GM23338 (cell line): ENCODE measurements at regions not wholly inside any gene's neighbourhood (a gene's known extent, or its start where the extent isn't known, plus 50 kb on each side); places are given as distances from the start of the nearest gene placed in this dataset.

Experiments
- ATAC-seq: fragments of 200-7000 bp; cut with Tn5 transposase; 3 replicates; pipeline ENCODE4 v1.9.1; 2020
- DNase-seq: peaks from one replicate; pipeline ENCODE4 v3.0.0-alpha.2; 2015; ENCODE audit warnings: low spot score
- H2AFZ ChIP-seq: fragments of 200-600 bp; sonication (generic); 2 replicates; pipeline ENCODE4 v1.8.0; 2016; ENCODE audit warnings: antibody characterized with exemption, mild to moderate bottlenecking, moderate library complexity
- H3F3A ChIP-seq: fragments of 200-600 bp; sonication (generic); replicated peaks from 2 replicates; pipeline ENCODE4 v1.8.0; 2017; ENCODE audit warnings: antibody characterized with exemption, mixed run types, low read depth
- H3K27ac ChIP-seq: fragments of 200-600 bp; sonication (generic); 2 replicates; pipeline ENCODE4 v1.6.1; 2016; ENCODE audit warnings: low read depth
- H3K27me3 ChIP-seq: fragments of 200-600 bp; sonication (generic); 2 replicates; pipeline ENCODE4 v1.8.0; 2016; ENCODE audit warnings: mild to moderate bottlenecking, mixed run types, moderate library complexity; ENCODE audit not compliant: insufficient read depth
- H3K36me3 ChIP-seq: fragments of 200-600 bp; sonication (generic); 2 replicates; pipeline ENCODE4 v1.8.0; 2016; ENCODE audit warnings: mild to moderate bottlenecking; ENCODE audit not compliant: insufficient read depth
- H3K4me1 ChIP-seq: fragments of 200-600 bp; sonication (generic); 2 replicates; pipeline ENCODE4 v1.8.0; 2016; ENCODE audit warnings: mild to moderate bottlenecking, moderate library complexity; ENCODE audit not compliant: insufficient read depth
- H3K4me2 ChIP-seq: fragments of 200-600 bp; sonication (generic); 2 replicates; pipeline ENCODE4 v1.7.1; 2017; ENCODE audit warnings: mixed run types
- H3K4me3 ChIP-seq: fragments of 200-600 bp; sonication (generic); 2 replicates; pipeline ENCODE4 v1.6.1; 2016; ENCODE audit warnings: mixed run types
- H3K79me2 ChIP-seq: fragments of 200-600 bp; sonication (generic); replicated peaks from 2 replicates; pipeline ENCODE4 v1.8.0; 2017; ENCODE audit warnings: mild to moderate bottlenecking; ENCODE audit not compliant: insufficient read depth
- H3K9me2 ChIP-seq: fragments of 200-600 bp; sonication (generic); 2 replicates; pipeline ENCODE4 v1.8.0; 2017; ENCODE audit not compliant: insufficient read depth
- H4K20me1 ChIP-seq: fragments of 200-600 bp; sonication (generic); replicated peaks from 2 replicates; pipeline ENCODE4 v1.8.0; 2017; ENCODE audit warnings: mild to moderate bottlenecking; ENCODE audit not compliant: insufficient read depth
- H3K27ac Mint-ChIP-seq: 2 replicates; pipeline ENCODE4 v1.8.0; 2020; ENCODE audit warnings: inconsistent platforms, mild to moderate bottlenecking, moderate library complexity, mixed read lengths
- H3K27me3 Mint-ChIP-seq: 3 replicates; pipeline ENCODE4 v1.8.0; 2022; ENCODE audit warnings: low read depth, mild to moderate bottlenecking, moderate library complexity, mixed read lengths, inconsistent platforms; ENCODE audit not compliant: insufficient read depth, poor library complexity
- H3K36me3 Mint-ChIP-seq: 3 replicates; pipeline ENCODE4 v1.8.0; 2021; ENCODE audit warnings: low read depth, mild to moderate bottlenecking, inconsistent platforms, moderate library complexity, mixed read lengths
- H3K4me1 Mint-ChIP-seq: 3 replicates; pipeline ENCODE4 v1.8.0; 2020; ENCODE audit warnings: mild to moderate bottlenecking, inconsistent platforms, mixed read lengths
- H3K4me3 Mint-ChIP-seq: 3 replicates; pipeline ENCODE4 v1.8.0; 2021; ENCODE audit warnings: moderate library complexity, mild to moderate bottlenecking, inconsistent platforms, mixed read lengths
- H3K9me3 Mint-ChIP-seq: 3 replicates; pipeline ENCODE4 v1.8.0; 2020; ENCODE audit warnings: moderate library complexity, mild to moderate bottlenecking, inconsistent platforms, mixed read lengths
- CREB1 ChIP-seq: fragments of 250-450 bp; sonication (Bioruptor Pico); IDR thresholded peaks from 2 replicates; pipeline ENCODE4 v1.5.0; 2020; ENCODE audit warnings: low read depth, mild to moderate bottlenecking, moderate library complexity
- EZH2 ChIP-seq: fragments of 200-600 bp; sonication (generic); IDR thresholded peaks from one replicate; pipeline ENCODE4 v1.8.0; 2017; ENCODE audit warnings: antibody characterized with exemption, mild to moderate bottlenecking, low read depth; ENCODE audit not compliant: unreplicated experiment
- EZH2phosphoT487 ChIP-seq: fragments of 200-600 bp; sonication (generic); IDR thresholded peaks from one replicate; pipeline ENCODE4 v1.8.1; 2018; ENCODE audit warnings: antibody characterized with exemption; ENCODE audit not compliant: unreplicated experiment
- JUNB ChIP-seq: IDR thresholded peaks from one replicate; pipeline ENCODE4 v1.6.1; 2016; ENCODE audit warnings: antibody characterized with exemption; ENCODE audit not compliant: unreplicated experiment
- NANOG ChIP-seq: IDR thresholded peaks from 2 replicates; pipeline ENCODE4 v1.6.1; 2016; ENCODE audit warnings: antibody characterized with exemption, borderline replicate concordance
- POLR2AphosphoS5 ChIP-seq: IDR thresholded peaks from 2 replicates; pipeline ENCODE4 v1.6.1; 2016; ENCODE audit warnings: antibody characterized with exemption, low read depth
- STAT1 ChIP-seq: IDR thresholded peaks from one replicate; pipeline ENCODE4 v1.6.1; 2016; ENCODE audit warnings: antibody characterized with exemption; ENCODE audit not compliant: unreplicated experiment
- ZNF114 ChIP-seq: fragments of 250-450 bp; sonication (Bioruptor Pico); IDR thresholded peaks from 2 replicates; pipeline ENCODE4 v1.5.0; 2020; ENCODE audit warnings: mild to moderate bottlenecking, moderate library complexity
- ZNF331 ChIP-seq: fragments of 250-450 bp; sonication (Bioruptor Pico); IDR thresholded peaks from 2 replicates; pipeline ENCODE4 v1.5.0; 2020; ENCODE audit warnings: low read depth, mild to moderate bottlenecking, moderate library complexity
- TF ChIP-seq, protein P1 (sequence below), 2 experiments: fragments of 200-600 bp in 1 of 2; sonication (generic) in 1 of 2; conservative IDR thresholded peaks; 2 replicates each; pipeline versions ENCODE4 v1.5.1 to v1.6.1; 2016 to 2017; ENCODE audit warnings: antibody characterized with exemption in 2 of 2, low read depth in 2 of 2, mild to moderate bottlenecking in 2 of 2, moderate library complexity in 1 of 2
- TF ChIP-seq, protein P2 (sequence below): IDR thresholded peaks from 2 replicates; pipeline ENCODE4 v1.6.1; 2016; ENCODE audit warnings: antibody characterized with exemption
- TF ChIP-seq, protein P3 (sequence below): fragments of 250-450 bp; sonication (Bioruptor Pico); IDR thresholded peaks from 2 replicates; pipeline ENCODE4 v1.5.0; 2020; ENCODE audit warnings: mild to moderate bottlenecking, moderate library complexity
- TF ChIP-seq, protein P4 (sequence below): IDR thresholded peaks from one replicate; pipeline ENCODE4 v1.6.1; 2018; ENCODE audit warnings: antibody characterized with exemption; ENCODE audit not compliant: unreplicated experiment

DNA sequence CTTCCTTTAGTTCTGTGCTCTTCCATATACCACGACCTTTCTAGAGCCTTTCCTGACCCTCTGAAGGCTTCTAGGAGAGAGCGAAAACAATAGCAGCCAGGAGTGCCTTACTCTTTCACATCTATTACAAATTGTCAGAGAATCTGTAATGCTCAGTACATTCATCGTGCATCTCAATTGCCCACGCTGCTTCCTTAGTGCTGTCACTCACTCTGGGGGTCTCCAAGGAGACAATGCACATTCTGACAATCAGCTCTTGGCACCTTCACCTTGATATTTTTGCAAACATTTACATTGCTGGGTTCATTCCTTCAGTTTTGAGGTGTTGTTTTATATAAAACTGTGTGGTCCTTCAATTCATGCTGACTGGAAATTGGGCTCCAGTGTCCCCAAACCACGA, 110.1 kb upstream of the GPR101 start:
- H2AFZ ChIP-seq: no peak overlapping the region
- no peak overlapping the region for H3K4me2 ChIP-seq
- TF ChIP-seq ZNF114 (no peak), ZNF331 (CRISPR knock-in tag) (no peak), CREB1 (CRISPR knock-in tag) (no peak), STAT1 (no peak), POLR2AphosphoS5 (no peak), JUNB (no peak), EZH2 (no peak), NANOG (no peak), EZH2phosphoT487 (no peak)
- TF ChIP-seq, protein P1, sequence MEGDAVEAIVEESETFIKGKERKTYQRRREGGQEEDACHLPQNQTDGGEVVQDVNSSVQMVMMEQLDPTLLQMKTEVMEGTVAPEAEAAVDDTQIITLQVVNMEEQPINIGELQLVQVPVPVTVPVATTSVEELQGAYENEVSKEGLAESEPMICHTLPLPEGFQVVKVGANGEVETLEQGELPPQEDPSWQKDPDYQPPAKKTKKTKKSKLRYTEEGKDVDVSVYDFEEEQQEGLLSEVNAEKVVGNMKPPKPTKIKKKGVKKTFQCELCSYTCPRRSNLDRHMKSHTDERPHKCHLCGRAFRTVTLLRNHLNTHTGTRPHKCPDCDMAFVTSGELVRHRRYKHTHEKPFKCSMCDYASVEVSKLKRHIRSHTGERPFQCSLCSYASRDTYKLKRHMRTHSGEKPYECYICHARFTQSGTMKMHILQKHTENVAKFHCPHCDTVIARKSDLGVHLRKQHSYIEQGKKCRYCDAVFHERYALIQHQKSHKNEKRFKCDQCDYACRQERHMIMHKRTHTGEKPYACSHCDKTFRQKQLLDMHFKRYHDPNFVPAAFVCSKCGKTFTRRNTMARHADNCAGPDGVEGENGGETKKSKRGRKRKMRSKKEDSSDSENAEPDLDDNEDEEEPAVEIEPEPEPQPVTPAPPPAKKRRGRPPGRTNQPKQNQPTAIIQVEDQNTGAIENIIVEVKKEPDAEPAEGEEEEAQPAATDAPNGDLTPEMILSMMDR (conservative IDR thresholded peaks at IDR 0.05; ENCODE audit: low read depth in 2 of 2): no peak
- TF ChIP-seq, protein P2, sequence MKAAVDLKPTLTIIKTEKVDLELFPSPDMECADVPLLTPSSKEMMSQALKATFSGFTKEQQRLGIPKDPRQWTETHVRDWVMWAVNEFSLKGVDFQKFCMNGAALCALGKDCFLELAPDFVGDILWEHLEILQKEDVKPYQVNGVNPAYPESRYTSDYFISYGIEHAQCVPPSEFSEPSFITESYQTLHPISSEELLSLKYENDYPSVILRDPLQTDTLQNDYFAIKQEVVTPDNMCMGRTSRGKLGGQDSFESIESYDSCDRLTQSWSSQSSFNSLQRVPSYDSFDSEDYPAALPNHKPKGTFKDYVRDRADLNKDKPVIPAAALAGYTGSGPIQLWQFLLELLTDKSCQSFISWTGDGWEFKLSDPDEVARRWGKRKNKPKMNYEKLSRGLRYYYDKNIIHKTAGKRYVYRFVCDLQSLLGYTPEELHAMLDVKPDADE: no peak
- TF ChIP-seq, protein P3, sequence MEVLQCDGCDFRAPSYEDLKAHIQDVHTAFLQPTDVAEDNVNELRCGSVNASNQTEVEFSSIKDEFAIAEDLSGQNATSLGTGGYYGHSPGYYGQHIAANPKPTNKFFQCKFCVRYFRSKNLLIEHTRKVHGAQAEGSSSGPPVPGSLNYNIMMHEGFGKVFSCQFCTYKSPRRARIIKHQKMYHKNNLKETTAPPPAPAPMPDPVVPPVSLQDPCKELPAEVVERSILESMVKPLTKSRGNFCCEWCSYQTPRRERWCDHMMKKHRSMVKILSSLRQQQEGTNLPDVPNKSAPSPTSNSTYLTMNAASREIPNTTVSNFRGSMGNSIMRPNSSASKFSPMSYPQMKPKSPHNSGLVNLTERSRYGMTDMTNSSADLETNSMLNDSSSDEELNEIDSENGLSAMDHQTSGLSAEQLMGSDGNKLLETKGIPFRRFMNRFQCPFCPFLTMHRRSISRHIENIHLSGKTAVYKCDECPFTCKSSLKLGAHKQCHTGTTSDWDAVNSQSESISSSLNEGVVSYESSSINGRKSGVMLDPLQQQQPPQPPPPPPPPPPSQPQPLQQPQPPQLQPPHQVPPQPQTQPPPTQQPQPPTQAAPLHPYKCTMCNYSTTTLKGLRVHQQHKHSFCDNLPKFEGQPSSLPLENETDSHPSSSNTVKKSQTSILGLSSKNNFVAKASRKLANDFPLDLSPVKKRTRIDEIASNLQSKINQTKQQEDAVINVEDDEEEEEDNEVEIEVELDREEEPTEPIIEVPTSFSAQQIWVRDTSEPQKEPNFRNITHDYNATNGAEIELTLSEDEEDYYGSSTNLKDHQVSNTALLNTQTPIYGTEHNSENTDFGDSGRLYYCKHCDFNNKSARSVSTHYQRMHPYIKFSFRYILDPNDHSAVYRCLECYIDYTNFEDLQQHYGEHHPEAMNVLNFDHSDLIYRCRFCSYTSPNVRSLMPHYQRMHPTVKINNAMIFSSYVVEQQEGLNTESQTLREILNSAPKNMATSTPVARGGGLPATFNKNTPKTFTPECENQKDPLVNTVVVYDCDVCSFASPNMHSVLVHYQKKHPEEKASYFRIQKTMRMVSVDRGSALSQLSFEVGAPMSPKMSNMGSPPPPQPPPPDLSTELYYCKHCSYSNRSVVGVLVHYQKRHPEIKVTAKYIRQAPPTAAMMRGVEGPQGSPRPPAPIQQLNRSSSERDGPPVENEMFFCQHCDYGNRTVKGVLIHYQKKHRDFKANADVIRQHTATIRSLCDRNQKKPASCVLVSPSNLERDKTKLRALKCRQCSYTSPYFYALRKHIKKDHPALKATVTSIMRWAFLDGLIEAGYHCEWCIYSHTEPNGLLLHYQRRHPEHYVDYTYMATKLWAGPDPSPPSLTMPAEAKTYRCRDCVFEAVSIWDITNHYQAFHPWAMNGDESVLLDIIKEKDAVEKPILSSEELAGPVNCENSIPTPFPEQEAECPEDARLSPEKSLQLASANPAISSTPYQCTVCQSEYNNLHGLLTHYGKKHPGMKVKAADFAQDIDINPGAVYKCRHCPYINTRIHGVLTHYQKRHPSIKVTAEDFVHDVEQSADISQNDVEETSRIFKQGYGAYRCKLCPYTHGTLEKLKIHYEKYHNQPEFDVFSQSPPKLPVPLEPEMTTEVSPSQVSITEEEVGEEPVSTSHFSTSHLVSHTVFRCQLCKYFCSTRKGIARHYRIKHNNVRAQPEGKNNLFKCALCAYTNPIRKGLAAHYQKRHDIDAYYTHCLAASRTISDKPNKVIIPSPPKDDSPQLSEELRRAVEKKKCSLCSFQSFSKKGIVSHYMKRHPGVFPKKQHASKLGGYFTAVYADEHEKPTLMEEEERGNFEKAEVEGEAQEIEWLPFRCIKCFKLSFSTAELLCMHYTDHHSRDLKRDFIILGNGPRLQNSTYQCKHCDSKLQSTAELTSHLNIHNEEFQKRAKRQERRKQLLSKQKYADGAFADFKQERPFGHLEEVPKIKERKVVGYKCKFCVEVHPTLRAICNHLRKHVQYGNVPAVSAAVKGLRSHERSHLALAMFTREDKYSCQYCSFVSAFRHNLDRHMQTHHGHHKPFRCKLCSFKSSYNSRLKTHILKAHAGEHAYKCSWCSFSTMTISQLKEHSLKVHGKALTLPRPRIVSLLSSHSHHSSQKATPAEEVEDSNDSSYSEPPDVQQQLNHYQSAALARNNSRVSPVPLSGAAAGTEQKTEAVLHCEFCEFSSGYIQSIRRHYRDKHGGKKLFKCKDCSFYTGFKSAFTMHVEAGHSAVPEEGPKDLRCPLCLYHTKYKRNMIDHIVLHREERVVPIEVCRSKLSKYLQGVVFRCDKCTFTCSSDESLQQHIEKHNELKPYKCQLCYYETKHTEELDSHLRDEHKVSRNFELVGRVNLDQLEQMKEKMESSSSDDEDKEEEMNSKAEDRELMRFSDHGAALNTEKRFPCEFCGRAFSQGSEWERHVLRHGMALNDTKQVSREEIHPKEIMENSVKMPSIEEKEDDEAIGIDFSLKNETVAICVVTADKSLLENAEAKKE: no peak
- TF ChIP-seq, protein P4, sequence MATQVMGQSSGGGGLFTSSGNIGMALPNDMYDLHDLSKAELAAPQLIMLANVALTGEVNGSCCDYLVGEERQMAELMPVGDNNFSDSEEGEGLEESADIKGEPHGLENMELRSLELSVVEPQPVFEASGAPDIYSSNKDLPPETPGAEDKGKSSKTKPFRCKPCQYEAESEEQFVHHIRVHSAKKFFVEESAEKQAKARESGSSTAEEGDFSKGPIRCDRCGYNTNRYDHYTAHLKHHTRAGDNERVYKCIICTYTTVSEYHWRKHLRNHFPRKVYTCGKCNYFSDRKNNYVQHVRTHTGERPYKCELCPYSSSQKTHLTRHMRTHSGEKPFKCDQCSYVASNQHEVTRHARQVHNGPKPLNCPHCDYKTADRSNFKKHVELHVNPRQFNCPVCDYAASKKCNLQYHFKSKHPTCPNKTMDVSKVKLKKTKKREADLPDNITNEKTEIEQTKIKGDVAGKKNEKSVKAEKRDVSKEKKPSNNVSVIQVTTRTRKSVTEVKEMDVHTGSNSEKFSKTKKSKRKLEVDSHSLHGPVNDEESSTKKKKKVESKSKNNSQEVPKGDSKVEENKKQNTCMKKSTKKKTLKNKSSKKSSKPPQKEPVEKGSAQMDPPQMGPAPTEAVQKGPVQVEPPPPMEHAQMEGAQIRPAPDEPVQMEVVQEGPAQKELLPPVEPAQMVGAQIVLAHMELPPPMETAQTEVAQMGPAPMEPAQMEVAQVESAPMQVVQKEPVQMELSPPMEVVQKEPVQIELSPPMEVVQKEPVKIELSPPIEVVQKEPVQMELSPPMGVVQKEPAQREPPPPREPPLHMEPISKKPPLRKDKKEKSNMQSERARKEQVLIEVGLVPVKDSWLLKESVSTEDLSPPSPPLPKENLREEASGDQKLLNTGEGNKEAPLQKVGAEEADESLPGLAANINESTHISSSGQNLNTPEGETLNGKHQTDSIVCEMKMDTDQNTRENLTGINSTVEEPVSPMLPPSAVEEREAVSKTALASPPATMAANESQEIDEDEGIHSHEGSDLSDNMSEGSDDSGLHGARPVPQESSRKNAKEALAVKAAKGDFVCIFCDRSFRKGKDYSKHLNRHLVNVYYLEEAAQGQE: no peak
- no peaks in the 10 kb centered on the region for H3F3A ChIP-seq
- no peaks in the 10 kb centered on the region for H3K4me1 ChIP-seq
- no peak for DNase-seq
- H3K27ac ChIP-seq: no peak overlapping the region
- no peaks in the 10 kb centered on the region for H3K27me3 Mint-ChIP-seq
- H4K20me1 ChIP-seq: no peaks in the 10 kb centered on the region
- H3K36me3 ChIP-seq: no peaks in the 10 kb centered on the region
- H3K36me3 Mint-ChIP-seq: no peaks in the 10 kb centered on the region
- H3K9me2 ChIP-seq: no peaks in the 10 kb centered on the region
- H3K4me3 ChIP-seq: no peak overlapping the region
- no peaks in the 10 kb centered on the region for H3K9me3 Mint-ChIP-seq
- no peak for ATAC-seq
- H3K79me2 ChIP-seq: no peaks in the 10 kb centered on the region
- H3K4me3 Mint-ChIP-seq: no peak overlapping the region
- no peak overlapping the region for H3K27ac Mint-ChIP-seq
- H3K4me1 Mint-ChIP-seq: no peaks in the 10 kb centered on the region
- H3K27me3 ChIP-seq: no peaks in the 10 kb centered on the region
